GM12878 (cell line): ENCODE measurements at regions not wholly inside any gene's neighbourhood (a gene's known extent, or its start where the extent isn't known, plus 50 kb on each side); places are given as distances from the start of the nearest gene placed in this dataset.

ENCODE experiments used
- ATAC-seq: fragments of 200-7000 bp; cut with Tn5 transposase; 3 replicates; pipeline ENCODE4 v1.9.1; 2020; ENCODE audit warnings: mild to moderate bottlenecking, moderate library complexity
- BruUV-seq: library from RNA; stranded (reverse); fragments of 400-500 nt; replicated peaks from 2 replicates; lab custom pipeline; 2021; lab: Mats Ljungman, UMichigan
- CTCF ChIA-PET: fragments of 300-600 bp; sonication (Branson Sonifier 250); formaldehyde crosslinking; extraction: SDS; loops from one replicate; lab custom pipeline; 2021; ENCODE audit warnings: inconsistent platforms; lab: Yijun Ruan, JAX
- POLR2A ChIA-PET: fragments of 350-600 bp; formaldehyde crosslinking; extraction: SDS; loops from one replicate; lab custom pipeline; 2021; ENCODE audit warnings: inconsistent platforms; lab: Charles Lee
- RAD21 ChIA-PET: fragments of 300-600 bp; sonication (Branson Sonifier 250); formaldehyde crosslinking; loops from one replicate; lab custom pipeline; 2023; ENCODE audit warnings: antibody characterized with exemption; ENCODE audit not compliant: unreplicated experiment; lab: Charles Lee
- SMC1A ChIA-PET: fragments of 300-600 bp; sonication (Branson Sonifier 250); formaldehyde crosslinking; loops from one replicate; lab custom pipeline; 2023; ENCODE audit not compliant: unreplicated experiment, uncharacterized antibody; lab: Charles Lee
- DNase-seq: peaks from one replicate; pipeline ENCODE4 v3.0.0-alpha.2; 2011; ENCODE audit warnings: low read depth, low spot score
- FAIRE-seq: peaks from 3 replicates; lab custom pipeline; 2011; peaks lifted over from hg19 to GRCh38; lab: Jason Lieb, UNC
- H2AFZ ChIP-seq: 2 replicates; pipeline ENCODE4 v1.6.0; 2011; ENCODE audit warnings: low read depth, low read length, control low read depth; ENCODE audit not compliant: control insufficient read depth
- H3K27ac ChIP-seq: 2 replicates; pipeline ENCODE4 v1.5.1; 2011; ENCODE audit warnings: control low read depth; ENCODE audit not compliant: control insufficient read depth, insufficient read depth
- H3K27me3 ChIP-seq, 2 experiments: replicated peaks in 1 of 2; 2 replicates each; pipeline versions ENCODE4 v1.6.0 to v1.6.1; 2011; ENCODE audit warnings: low read length in 1 of 2; ENCODE audit not compliant: control insufficient read depth in 2 of 2, insufficient read depth in 2 of 2
- H3K36me3 ChIP-seq, 2 experiments: 2 replicates each; pipeline ENCODE4 v1.5.1; 2011; ENCODE audit warnings: low read length in 1 of 2; ENCODE audit not compliant: control insufficient read depth in 2 of 2, insufficient read depth in 2 of 2
- H3K4me1 ChIP-seq: 2 replicates; pipeline ENCODE4 v1.6.1; 2011; ENCODE audit warnings: mild to moderate bottlenecking, low read length, moderate library complexity, mixed read lengths; ENCODE audit not compliant: control insufficient read depth, insufficient read depth
- H3K4me2 ChIP-seq: 2 replicates; pipeline ENCODE4 v1.6.0; 2011; ENCODE audit warnings: control low read depth; ENCODE audit not compliant: control insufficient read depth, insufficient read depth
- H3K4me3 ChIP-seq: fragments of 200-600 bp; sonication (generic); 2 replicates; pipeline ENCODE4 v1.5.1; 2016
- H3K79me2 ChIP-seq: 2 replicates; pipeline ENCODE4 v1.6.0; 2011; ENCODE audit warnings: low read length; ENCODE audit not compliant: control insufficient read depth, insufficient read depth
- H3K9ac ChIP-seq: 2 replicates; pipeline ENCODE4 v1.8.0; 2011; ENCODE audit warnings: low read length, control low read depth, mixed read lengths; ENCODE audit not compliant: control insufficient read depth, insufficient read depth
- H3K9me3 ChIP-seq: replicated peaks from 3 replicates; pipeline ENCODE4 v1.5.1; 2011; ENCODE audit warnings: mild to moderate bottlenecking, low read length; ENCODE audit not compliant: control insufficient read depth, insufficient read depth
- H4K20me1 ChIP-seq: 2 replicates; pipeline ENCODE4 v1.6.0; 2011; ENCODE audit not compliant: control insufficient read depth, insufficient read depth
- CREB1 ChIP-seq: IDR thresholded peaks from 2 replicates; pipeline ENCODE4 v1.6.1; 2012; ENCODE audit warnings: low read depth, mild to moderate bottlenecking, inconsistent platforms
- EGR1 ChIP-seq, 2 experiments: IDR thresholded peaks; 1 replicate in 1 of 2; 2 replicates in 1 of 2; pipeline ENCODE4 v1.6.1; 2011 to 2012; ENCODE audit warnings: low read depth in 2 of 2, low read length in 2 of 2, borderline replicate concordance in 1 of 2, mild to moderate bottlenecking in 1 of 2, moderate library complexity in 1 of 2
- ESRRA ChIP-seq: IDR thresholded peaks from 2 replicates; pipeline ENCODE4 v1.6.1; 2012; ENCODE audit warnings: mild to moderate bottlenecking, low read length, improper control_type of control experiment
- GABPA ChIP-seq: IDR thresholded peaks from 2 replicates; pipeline ENCODE4 v1.6.1; 2014; ENCODE audit warnings: antibody characterized with exemption, low read depth, mild to moderate bottlenecking, inconsistent platforms
- IKZF1 ChIP-seq: fragments of 450-650 bp; conservative IDR thresholded peaks from 2 replicates; pipeline ENCODE4 v1.6.1; 2017; ENCODE audit warnings: antibody characterized with exemption, mild to moderate bottlenecking
- IKZF2 ChIP-seq, 2 experiments: fragments of 450-650 bp; IDR thresholded peaks; 2 replicates each; pipeline ENCODE4 v1.6.1; 2017; ENCODE audit warnings: mild to moderate bottlenecking in 2 of 2, moderate library complexity in 2 of 2
- IRF4 ChIP-seq: IDR thresholded peaks from 2 replicates; pipeline ENCODE4 v1.6.1; 2011; ENCODE audit warnings: low read depth, low read length
- MEF2A ChIP-seq: IDR thresholded peaks from 2 replicates; pipeline ENCODE4 v1.6.1; 2011; ENCODE audit warnings: low read depth, mild to moderate bottlenecking, low read length, moderate library complexity; ENCODE audit not compliant: insufficient read depth
- MLLT1 ChIP-seq: fragments of 450-650 bp; IDR thresholded peaks from 2 replicates; pipeline ENCODE4 v1.6.1; 2016; ENCODE audit warnings: mild to moderate bottlenecking
- MXI1 ChIP-seq: fragments of 150-350 bp; IDR thresholded peaks from 2 replicates; pipeline ENCODE4 v1.6.1; 2011; ENCODE audit warnings: low read depth, mild to moderate bottlenecking, inconsistent platforms, low read length, improper control_type of control experiment
- NR2C1 ChIP-seq: fragments of 450-650 bp; IDR thresholded peaks from 2 replicates; pipeline ENCODE4 v1.6.1; 2017; ENCODE audit warnings: antibody characterized with exemption, mild to moderate bottlenecking, moderate library complexity
- POLR2AphosphoS5 ChIP-seq: IDR thresholded peaks from 2 replicates; pipeline ENCODE4 v1.6.1; 2011; ENCODE audit warnings: mild to moderate bottlenecking, low read length, inconsistent platforms
- RAD51 ChIP-seq: fragments of 450-650 bp; IDR thresholded peaks from 2 replicates; pipeline ENCODE4 v1.6.1; 2016; ENCODE audit warnings: moderate library complexity, mild to moderate bottlenecking, inconsistent platforms
- SP1 ChIP-seq: IDR thresholded peaks from one replicate; pipeline ENCODE4 v1.6.1; 2011; ENCODE audit warnings: low read depth, low read length
- SREBF2 ChIP-seq: IDR thresholded peaks from 2 replicates; pipeline ENCODE4 v1.6.1; 2012; ENCODE audit warnings: mild to moderate bottlenecking, low read length
- TAF1 ChIP-seq: IDR thresholded peaks from 2 replicates; pipeline ENCODE4 v1.6.1; 2011; ENCODE audit warnings: mild to moderate bottlenecking, low read depth, low read length, borderline replicate concordance
- TBL1XR1 ChIP-seq: IDR thresholded peaks from 2 replicates; pipeline ENCODE4 v1.6.1; 2012; ENCODE audit warnings: low read depth, low read length, improper control_type of control experiment
- WGBS: methylation state at CpG from one replicate; pipeline ENCODE4 v1.1.6; 2016; ENCODE audit warnings: low lambda C conversion rate; ENCODE audit not compliant: insufficient replicate concordance, insufficient coverage; ENCODE audit errors: missing lambda C conversion rate; 5-methylcytosine and 5-hydroxymethylcytosine counted together
- in situ Hi-C: fragments of 300-500 bp; cut with MboI; formaldehyde crosslinking; loops from 9 replicates; pipeline ENCODE4 v1.14.3; 2018; ENCODE audit warnings: mixed read lengths
- intact Hi-C: fragments of 100-400 bp; cut with micrococcal nuclease; formaldehyde crosslinking; loops from one replicate; pipeline ENCODE4 v1.14.2; 2022; ENCODE audit not compliant: unreplicated experiment
- TF ChIP-seq, protein P1 (sequence below): IDR thresholded peaks from 2 replicates; pipeline ENCODE4 v1.6.1; 2012; ENCODE audit warnings: low read length, inconsistent platforms
- TF ChIP-seq, protein P2 (sequence below): IDR thresholded peaks from 2 replicates; pipeline ENCODE4 v1.6.1; 2012; ENCODE audit warnings: low read depth, low read length, improper control_type of control experiment

DNA sequence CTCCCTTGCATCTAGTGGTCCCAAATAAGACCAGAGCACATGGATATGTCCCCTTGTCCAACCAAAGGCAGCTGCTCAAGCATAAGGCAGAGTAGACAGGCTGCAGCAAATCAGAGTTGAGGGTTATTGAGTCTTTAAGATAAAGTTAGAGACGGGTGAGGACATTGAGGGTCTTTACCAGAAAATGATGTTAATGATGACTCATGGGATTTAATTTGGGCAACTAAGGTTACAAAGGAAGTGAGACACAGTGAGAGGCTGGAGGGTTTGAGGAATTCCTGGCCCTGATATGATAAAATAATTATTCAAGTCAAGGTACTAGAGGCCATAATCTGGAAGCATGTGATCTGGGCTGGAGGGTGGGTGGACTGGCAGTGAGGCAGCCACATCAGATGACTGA is 133.6 kb downstream of the ALDH8A1 start:
- no TSS peak for BruUV-seq
- Histone ChIP-seq H3K9me3 (no peaks in the 10 kb centered on the region), H2AFZ (no peak overlapping the region), H3K36me3 (no peaks in the 10 kb centered on the region), H3K4me3 (no peak overlapping the region), H3K4me2 (no peak overlapping the region), H3K9ac (no peak overlapping the region), H3K79me2 (no peaks in the 10 kb centered on the region), H3K4me1 (no peaks in the 10 kb centered on the region), H3K27ac (no peak overlapping the region), H3K27me3 (no peaks in the 10 kb centered on the region), H4K20me1 (no peaks in the 10 kb centered on the region)
- DNase-seq (no peak), ATAC-seq (no peak), FAIRE-seq (no peak)
- intact Hi-C loops = no loop called here
- 6% methylated on average over 1 of the region's 1 CpG for WGBS
- ChIA-PET SMC1A (no interaction called here), RAD21 (no interaction called here), POLR2A (no interaction called here), CTCF (no interaction called here)
- no peak for TF ChIP-seq SP1
- TF ChIP-seq EGR1 (IDR thresholded peaks at IDR 0.05; ENCODE audit: borderline replicate concordance in 1 of 2, low read depth in 2 of 2, low read length in 2 of 2) = no peak
- no peak for TF ChIP-seq CREB1
- TF ChIP-seq TBL1XR1 = no peak
- no peak for TF ChIP-seq MEF2A
- no peak for TF ChIP-seq ESRRA
- TF ChIP-seq, protein P1, sequence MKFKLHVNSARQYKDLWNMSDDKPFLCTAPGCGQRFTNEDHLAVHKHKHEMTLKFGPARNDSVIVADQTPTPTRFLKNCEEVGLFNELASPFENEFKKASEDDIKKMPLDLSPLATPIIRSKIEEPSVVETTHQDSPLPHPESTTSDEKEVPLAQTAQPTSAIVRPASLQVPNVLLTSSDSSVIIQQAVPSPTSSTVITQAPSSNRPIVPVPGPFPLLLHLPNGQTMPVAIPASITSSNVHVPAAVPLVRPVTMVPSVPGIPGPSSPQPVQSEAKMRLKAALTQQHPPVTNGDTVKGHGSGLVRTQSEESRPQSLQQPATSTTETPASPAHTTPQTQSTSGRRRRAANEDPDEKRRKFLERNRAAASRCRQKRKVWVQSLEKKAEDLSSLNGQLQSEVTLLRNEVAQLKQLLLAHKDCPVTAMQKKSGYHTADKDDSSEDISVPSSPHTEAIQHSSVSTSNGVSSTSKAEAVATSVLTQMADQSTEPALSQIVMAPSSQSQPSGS = no peak
- no peak for TF ChIP-seq MLLT1
- TF ChIP-seq TAF1 = no peak
- TF ChIP-seq MXI1 = no peak
- TF ChIP-seq IKZF1 = no peak
- TF ChIP-seq SREBF2 = no peak
- TF ChIP-seq, protein P2, sequence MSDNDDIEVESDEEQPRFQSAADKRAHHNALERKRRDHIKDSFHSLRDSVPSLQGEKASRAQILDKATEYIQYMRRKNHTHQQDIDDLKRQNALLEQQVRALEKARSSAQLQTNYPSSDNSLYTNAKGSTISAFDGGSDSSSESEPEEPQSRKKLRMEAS = no peak
- no peak for TF ChIP-seq RAD51
- no peak for TF ChIP-seq POLR2AphosphoS5
- TF ChIP-seq NR2C1 = no peak
- no peak for TF ChIP-seq IRF4
- TF ChIP-seq IKZF2 (IDR thresholded peaks at IDR 0.05) = no peak
- TF ChIP-seq GABPA = no peak
- in situ Hi-C loops = no loop called here
